ENCODE measurements at regions not wholly inside any gene's neighbourhood (a gene's known extent, or its start where the extent isn't known, plus 50 kb on each side); places are given as distances from the start of the nearest gene placed in this dataset.
"Not testable (repeated sequence)": the region's sequence is repeated elsewhere in the genome, so short reads cannot be mapped to it uniquely, and the experiment has no call there.

GRCh38 chr12:13924286-13924685 lies 57.1 kb downstream of the GRIN2B start:
- no peak for DNase-seq
- intact Hi-C loops (cut with DNase I) = no loop called here

- DNase-seq = no peak
- intact Hi-C loops (cut with DNase I) = no loop called here
These were observed 62.5 kb downstream of the GRIN2B start for GRCh38 chr12:13918897-13919296.

DNA sequence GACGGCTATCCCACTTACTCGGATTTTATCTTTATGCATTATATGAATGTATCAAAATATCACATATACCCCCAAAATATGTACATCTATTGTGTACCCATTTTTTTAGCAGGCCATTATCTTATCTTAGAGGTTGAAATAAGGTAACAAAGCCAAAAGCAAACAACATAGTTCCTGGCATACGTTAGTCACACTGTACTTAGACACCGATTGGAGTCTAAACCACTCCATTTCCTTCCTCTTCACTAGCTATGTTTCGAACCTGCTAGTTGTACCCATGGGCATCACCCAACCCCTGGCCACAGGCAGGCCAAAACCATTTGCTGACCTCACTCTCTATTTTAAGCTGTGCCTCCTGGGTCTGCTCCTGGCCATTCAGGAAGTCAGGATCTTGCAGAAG lies 66.3 kb downstream of the GRIN2B start:
- no peak for DNase-seq
- intact Hi-C loops (cut with DNase I) = no loop called here

- no peak for DNase-seq
- intact Hi-C loops (cut with DNase I) = no loop called here
These were observed 68.0 kb downstream of the GRIN2B start for GRCh38 chr12:13913371-13913770.

- intact Hi-C loops (cut with DNase I) = no loop called here
These were observed 69.4 kb downstream of the GRIN2B start for GRCh38 chr12:13911756-13912554.

GRCh38 chr12:13905794-13906193 lies 75.6 kb downstream of the GRIN2B start:
- DNase-seq = no peak
- intact Hi-C loops (cut with DNase I) = no loop called here

More at GRCh38 chr12:13911756-13912554, 69.4 kb downstream of the GRIN2B start:
- peak in 4 of 10 donors; percentile 20 to 82 (median 61) for DNase-seq

DNA sequence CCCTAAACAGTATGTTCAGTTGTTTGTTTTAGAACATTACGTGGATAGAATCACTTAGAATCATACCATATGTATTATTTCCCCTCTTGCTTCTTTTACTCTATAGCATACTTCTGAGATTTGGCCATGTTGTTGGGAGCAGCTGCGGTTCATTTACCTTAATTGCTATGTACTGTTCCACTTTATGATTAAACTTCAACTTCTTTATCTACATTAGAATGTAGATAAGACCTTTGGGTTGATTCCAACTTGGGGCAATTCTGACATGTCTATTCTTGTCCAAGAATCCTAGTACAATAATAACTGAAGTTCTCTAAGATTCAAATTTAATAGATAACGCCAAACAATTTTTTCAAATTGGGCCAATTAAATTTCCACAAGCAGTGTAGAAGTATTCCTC lies 80.7 kb downstream of the GRIN2B start:
- DNase-seq = no peak
- intact Hi-C loops (cut with DNase I) = no loop called here

- intact Hi-C loops (cut with DNase I) = not testable (repeated sequence)
These were observed 83.0 kb downstream of the GRIN2B start for GRCh38 chr12:13898387-13898786.

GRCh38 chr12:13897811-13898210 lies 83.6 kb downstream of the GRIN2B start:
- no peak for DNase-seq
- intact Hi-C loops (cut with DNase I) = no loop called here

More at GRCh38 chr12:13898387-13898786, 83.0 kb downstream of the GRIN2B start:
- DNase-seq = not testable (repeated sequence)

GRCh38 chr12:13896063-13896626 lies 85.3 kb downstream of the GRIN2B start:
- intact Hi-C loops (cut with DNase I) = no loop called here
- no peak for DNase-seq

DNA sequence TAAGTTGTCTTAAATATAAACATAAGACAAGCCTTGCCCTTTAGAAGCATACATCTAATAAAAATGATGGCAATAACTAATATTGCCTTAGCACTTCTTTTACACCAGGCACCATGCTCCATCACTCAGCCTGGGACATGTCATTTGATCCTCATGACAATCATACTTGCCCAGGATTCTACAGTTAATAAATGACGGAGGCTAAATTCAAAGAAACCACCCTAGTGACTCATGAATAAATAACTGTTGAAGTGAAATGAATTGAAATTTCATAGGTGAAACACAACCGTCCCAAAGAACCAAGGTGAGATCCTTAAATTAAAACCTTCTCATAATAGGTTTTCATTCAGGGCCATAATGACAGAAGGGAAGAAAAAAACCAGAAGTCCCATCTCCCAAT lies 89.5 kb downstream of the GRIN2B start:
- DNase-seq = no peak
- intact Hi-C loops (cut with DNase I) = no loop called here

DNA sequence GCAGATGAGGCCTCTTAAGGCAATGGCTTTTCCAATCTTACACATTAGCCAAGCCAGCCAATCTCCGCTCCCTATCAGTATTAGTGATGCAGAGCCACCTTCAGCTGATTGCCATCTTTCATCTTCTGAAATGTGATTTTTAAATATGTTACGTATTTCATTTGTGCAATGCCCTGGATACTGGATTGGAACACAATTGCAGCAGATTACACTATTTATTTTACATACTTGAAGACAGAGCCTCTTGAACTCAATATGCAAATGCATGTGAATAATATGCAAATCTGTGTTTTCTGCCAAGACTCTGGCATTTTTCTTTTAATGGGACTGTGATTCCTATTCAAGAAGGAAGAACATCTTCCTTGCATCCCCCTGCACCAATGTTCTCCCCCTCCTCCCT lies 90.5 kb downstream of the GRIN2B start:
- DNase-seq = no peak
- intact Hi-C loops (cut with DNase I) = no loop called here

DNA sequence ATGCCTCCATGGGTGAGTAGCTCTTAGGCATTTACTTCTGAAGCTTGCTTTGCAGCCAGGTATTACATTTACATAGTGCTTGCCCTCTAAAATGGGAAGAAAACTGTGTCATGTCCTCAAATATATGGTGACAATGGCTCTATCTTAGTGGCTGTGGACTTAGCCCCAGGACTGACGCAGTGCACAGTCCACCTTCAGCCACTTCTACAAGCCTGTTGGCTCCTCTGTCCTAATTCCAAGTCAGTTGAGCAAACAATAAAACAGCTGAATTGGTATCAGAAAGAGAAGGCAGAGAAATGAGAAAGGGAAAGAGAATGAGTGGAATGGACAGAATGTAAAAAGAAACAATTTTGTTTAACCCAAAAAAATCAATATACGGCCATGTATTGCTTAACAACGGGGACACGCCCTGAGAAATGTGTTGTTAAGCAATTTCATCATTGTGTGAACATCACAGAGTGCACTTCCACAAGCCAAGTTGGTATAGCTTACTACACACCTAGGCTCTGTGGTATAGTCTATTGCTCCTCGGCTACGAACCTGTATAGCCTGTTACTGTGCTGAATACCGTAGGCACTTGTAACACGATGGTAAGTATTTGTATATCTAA lies 93.5 kb downstream of the GRIN2B start:
- no peak for DNase-seq
- intact Hi-C loops (cut with DNase I) = no loop called here

DNA sequence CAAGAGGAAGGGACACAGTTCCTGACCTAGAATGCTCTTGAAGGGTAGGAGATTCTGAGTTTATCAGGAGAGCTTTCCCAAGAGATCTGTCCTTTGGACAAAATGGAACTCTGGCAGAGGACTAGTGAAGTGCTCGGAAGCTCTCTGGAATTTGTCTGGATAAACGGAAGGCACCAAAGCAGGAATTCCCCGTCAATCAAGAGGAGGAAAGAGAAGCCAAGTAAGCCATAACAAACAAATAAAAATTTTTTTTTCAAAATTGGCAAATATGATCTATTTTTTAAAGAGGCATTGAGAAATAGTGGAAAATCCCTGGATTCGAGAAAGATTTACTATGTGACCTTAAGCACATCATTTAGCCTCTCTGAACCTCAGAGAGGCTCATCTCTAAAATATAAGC lies 99.2 kb downstream of the GRIN2B start:
- no peak for DNase-seq
- intact Hi-C loops (cut with DNase I) = no loop called here

DNA sequence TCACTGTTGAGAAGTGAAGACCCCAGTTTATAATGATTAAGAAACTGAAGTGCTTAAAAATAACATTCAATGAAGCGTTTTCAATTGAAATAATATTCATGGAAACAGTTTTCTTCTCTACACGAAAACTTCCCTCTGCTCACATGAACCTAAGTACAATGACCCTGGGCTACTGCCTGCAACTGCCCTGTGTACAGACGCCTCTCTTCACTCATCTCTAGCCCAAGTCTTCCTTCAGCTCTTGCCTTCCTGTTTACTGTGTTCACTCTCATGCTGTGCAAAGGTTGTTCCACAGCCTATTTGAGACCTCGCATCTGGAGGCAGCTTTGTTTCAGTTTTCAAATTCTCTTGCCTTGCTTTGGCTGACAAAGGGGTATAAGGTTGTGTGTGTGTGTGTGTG lies 100.8 kb downstream of the GRIN2B start:
- intact Hi-C loops (cut with DNase I) = no loop called here
- DNase-seq = no peak

- intact Hi-C loops (cut with DNase I) = no loop called here
- no peak for DNase-seq
These were observed 105.7 kb downstream of the GRIN2B start for GRCh38 chr12:13875744-13876143.

GRCh38 chr12:13870255-13870654 lies 111.1 kb downstream of the GRIN2B start:
- intact Hi-C loops (cut with DNase I) = no loop called here
- DNase-seq = no peak

- peak; percentile 62 to 97 (median 80) for DNase-seq
These were observed 117.2 kb downstream of the GRIN2B start for GRCh38 chr12:13864081-13864673.

DNA sequence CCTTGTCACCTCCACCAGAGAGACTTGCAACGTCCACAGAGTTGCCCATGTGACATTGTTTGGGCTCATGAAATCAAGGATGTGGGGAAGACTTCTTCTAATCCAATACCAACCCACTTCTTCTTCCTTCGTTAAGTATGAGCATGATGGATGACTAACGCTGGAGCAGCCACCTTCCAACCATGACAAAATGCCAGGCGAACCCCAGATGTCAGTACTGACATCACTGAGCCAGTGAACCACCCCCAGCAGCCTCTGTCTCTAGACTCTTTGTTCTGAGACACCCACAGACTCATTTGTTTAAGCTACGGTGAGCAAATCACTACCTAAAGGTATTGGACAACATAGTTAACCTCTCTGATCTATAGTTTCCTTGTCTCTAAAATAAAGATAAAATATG lies 123.7 kb downstream of the GRIN2B start:
- intact Hi-C loops (cut with DNase I) = no loop called here
- DNase-seq = no peak

More at GRCh38 chr12:13864081-13864673, 117.2 kb downstream of the GRIN2B start:
- intact Hi-C loops (cut with DNase I) = no loop called here

DNA sequence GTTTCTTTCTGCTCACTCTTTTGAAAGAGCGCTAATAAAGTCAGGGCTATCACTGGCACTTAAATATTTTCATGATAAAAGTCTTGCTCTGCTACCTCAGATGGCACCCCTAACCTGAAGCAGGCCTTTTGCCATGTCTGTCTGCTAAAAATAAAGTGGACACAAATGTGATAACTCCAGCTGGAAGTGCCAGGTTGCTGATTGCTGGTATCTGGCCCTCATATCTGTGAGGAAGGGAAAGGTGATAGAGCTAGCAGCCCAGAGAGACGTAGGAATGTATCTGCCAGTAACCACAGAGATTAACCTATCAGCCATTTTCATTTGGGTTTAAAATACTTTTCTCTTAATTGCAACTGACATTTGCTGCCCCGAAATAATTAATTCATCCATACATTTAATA lies 127.9 kb downstream of the GRIN2B start:
- no peak for DNase-seq
- intact Hi-C loops (cut with DNase I) = no loop called here

DNA sequence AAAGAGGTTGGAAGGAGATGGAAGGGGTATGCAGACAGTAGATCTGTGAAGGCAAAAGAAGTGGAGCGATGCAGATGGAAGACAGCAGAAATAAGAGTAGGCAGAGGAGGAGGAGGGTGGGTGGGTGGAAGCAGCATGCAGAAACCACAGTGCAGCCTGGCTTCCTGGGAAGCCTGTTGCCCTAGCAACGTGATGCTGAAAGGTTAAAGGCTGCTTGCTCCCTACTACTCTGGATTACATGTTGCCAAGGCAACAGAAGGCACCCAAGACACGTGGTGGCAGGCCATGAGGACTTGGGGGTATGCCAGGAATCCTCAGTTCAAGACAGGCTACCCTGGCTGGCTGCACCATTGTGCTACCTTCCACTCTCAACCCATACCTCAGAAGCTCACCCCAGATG lies 129.6 kb downstream of the GRIN2B start:
- no peak for DNase-seq
- intact Hi-C loops (cut with DNase I) = no loop called here
